ENCODE measurements at regions not wholly inside any gene's neighbourhood (a gene's known extent, or its start where the extent isn't known, plus 50 kb on each side); places are given as distances from the start of the nearest gene placed in this dataset.
"Not testable (repeated sequence)": the region's sequence is repeated elsewhere in the genome, so short reads cannot be mapped to it uniquely, and the experiment has no call there.

GRCh38 chr2:241964133-241964532 lies 94.6 kb downstream of the RTP5 start:
- no peak for DNase-seq (ENCODE audit: low read depth)
- H3K4me3 ChIP-seq (ENCODE audit: low read depth, low read length), result no peak overlapping the region
- no peak for TF ChIP-seq MYC (IDR thresholded peaks at IDR 0.05; ENCODE audit: low read depth, low read length)
- TF ChIP-seq, protein P1, sequence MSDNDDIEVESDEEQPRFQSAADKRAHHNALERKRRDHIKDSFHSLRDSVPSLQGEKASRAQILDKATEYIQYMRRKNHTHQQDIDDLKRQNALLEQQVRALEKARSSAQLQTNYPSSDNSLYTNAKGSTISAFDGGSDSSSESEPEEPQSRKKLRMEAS (IDR thresholded peaks at IDR 0.05; ENCODE audit: low read depth, low read length), result no peak
- no peak for TF ChIP-seq POLR2A (IDR thresholded peaks at IDR 0.05; ENCODE audit: extremely low read depth, insufficient read length)
- no peak for TF ChIP-seq CTCF (IDR thresholded peaks at IDR 0.05; ENCODE audit: low read depth, low read length)

DNA sequence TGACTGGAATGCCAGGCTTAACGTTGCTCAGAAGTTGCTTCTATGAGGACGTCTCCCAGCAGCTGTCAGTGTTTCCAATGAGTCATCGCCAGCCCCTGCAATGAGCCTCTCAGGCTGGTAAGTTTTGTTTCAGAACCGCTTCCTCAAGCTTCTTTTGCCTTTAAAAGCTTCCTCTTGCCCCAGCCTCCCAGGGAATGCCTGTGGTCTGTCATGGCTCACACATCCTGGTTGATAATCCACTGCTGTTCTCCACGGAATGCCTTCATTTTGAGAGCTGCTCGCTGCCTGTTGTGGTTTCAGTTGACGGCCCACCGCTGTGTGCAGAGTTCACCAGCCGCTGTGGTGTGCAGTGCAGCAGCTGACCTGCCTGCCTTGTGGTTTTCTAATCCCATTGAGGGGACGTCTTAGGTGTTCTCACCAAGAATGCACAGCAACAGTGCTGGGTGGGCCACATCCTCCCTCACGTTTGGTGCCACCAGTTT lies 96.4 kb downstream of the RTP5 start:
- peak overlapping the region; percentile 18 for H3K4me3 ChIP-seq (ENCODE audit: low read depth, low read length)
- DNase-seq (ENCODE audit: low read depth), result peak; percentile 98
- peak; percentile 67 for TF ChIP-seq MYC (IDR thresholded peaks at IDR 0.05; ENCODE audit: low read depth, low read length)
- no peak for TF ChIP-seq POLR2A (IDR thresholded peaks at IDR 0.05; ENCODE audit: extremely low read depth, insufficient read length)
- TF ChIP-seq, protein P1 (IDR thresholded peaks at IDR 0.05; ENCODE audit: low read depth, low read length), result peak; percentile 68

DNA sequence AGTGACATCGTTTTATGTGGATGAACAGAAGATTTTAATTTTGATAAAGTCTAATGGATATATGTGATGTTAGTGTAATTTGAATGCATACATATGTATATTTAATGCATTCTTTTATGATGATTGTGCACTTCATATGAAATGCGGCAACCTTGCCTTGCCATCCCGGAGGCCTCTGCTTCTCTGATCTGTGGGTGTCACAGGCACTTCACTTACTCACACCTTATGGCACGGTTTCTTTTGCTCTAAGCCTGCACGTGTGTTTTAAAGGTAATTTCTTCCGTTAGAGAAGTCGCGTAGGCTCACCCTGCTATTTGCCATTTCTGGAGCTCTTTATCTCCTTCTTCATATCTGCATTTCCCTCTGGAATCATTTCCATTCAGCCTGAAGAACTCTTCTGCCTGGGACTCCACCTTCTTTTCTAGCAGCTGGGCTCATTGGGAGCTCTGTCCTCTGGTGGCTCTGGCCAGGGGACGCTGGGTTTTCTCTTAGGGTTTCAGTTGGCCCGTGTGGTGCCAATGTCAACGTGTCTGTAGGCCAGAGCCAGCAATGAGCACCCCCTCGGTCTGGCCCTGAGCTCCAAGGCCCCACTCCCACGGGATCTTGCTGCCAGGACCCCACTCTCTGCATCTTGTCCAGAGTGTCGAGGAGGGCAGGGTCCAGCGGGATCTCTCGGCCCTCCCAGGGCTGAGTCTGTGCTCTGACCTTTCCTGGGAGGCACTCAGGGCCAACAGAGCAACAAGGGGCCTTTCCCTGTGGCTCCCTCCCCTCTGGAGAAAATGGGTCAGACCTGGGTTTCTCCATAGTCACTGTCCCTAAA lies 97.3 kb downstream of the RTP5 start:
- TF ChIP-seq CTCF (IDR thresholded peaks at IDR 0.05; ENCODE audit: low read depth, low read length) (no peak), POLR2A (IDR thresholded peaks at IDR 0.05; ENCODE audit: extremely low read depth, insufficient read length) (no peak), MYC (IDR thresholded peaks at IDR 0.05; ENCODE audit: low read depth, low read length) (no peak)
- TF ChIP-seq, protein P1 (IDR thresholded peaks at IDR 0.05; ENCODE audit: low read depth, low read length), result no peak

GRCh38 chr2:241967467-241968144 lies 98.1 kb downstream of the RTP5 start:
- H3K4me3 ChIP-seq (ENCODE audit: low read depth, low read length), result no peak overlapping the region
- peak; percentile 50 for DNase-seq (ENCODE audit: low read depth)
- no peak for TF ChIP-seq POLR2A (IDR thresholded peaks at IDR 0.05; ENCODE audit: extremely low read depth, insufficient read length)
- no peak for TF ChIP-seq CTCF (IDR thresholded peaks at IDR 0.05; ENCODE audit: low read depth, low read length)
- TF ChIP-seq, protein P1 (IDR thresholded peaks at IDR 0.05; ENCODE audit: low read depth, low read length), result no peak
- TF ChIP-seq MYC (IDR thresholded peaks at IDR 0.05; ENCODE audit: low read depth, low read length), result no peak

More for the DNA sequence above, 97.3 kb downstream of the RTP5 start:
- peak overlapping the region; percentile 18 for H3K4me3 ChIP-seq (ENCODE audit: low read depth, low read length)
- DNase-seq (ENCODE audit: low read depth), result no peak

- no peak for DNase-seq (ENCODE audit: low read depth)
- H3K4me3 ChIP-seq (ENCODE audit: low read depth, low read length), result no peak overlapping the region
- TF ChIP-seq, protein P1 (IDR thresholded peaks at IDR 0.05; ENCODE audit: low read depth, low read length), result no peak
- no peak for TF ChIP-seq CTCF (IDR thresholded peaks at IDR 0.05; ENCODE audit: low read depth, low read length)
- TF ChIP-seq MYC (IDR thresholded peaks at IDR 0.05; ENCODE audit: low read depth, low read length), result no peak
- TF ChIP-seq POLR2A (IDR thresholded peaks at IDR 0.05; ENCODE audit: extremely low read depth, insufficient read length), result no peak
Measured at GRCh38 chr2:241968417-241968816, 98.9 kb downstream of the RTP5 start.

DNA sequence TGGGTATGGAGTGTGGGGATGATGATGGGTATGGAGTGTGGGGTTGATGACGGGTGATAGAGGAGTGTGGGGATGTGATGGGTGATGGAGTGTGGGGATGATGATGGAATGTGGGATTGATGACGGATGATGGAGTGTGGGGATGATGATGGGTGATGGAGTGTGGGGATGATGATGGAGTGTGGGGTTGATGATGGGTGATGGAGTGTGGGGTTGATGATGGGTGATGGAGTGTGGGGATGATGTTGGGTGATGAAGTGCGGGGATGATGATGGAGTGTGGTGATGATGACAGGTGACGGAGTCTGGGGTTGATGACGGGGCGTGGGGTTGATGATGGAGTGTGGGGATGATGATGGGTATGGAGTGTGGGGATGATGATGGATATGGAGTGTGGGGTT lies 99.7 kb downstream of the RTP5 start:
- not testable (repeated sequence) for DNase-seq (ENCODE audit: low read depth); H3K4me3 ChIP-seq (ENCODE audit: low read depth, low read length)
